HepG2 (cell line): ENCODE measurements at regions not wholly inside any gene's neighbourhood (a gene's known extent, or its start where the extent isn't known, plus 50 kb on each side); places are given as distances from the start of the nearest gene placed in this dataset.

Experiments used
- FIP1L1 ChIP-seq: fragments of 200-400 bp; formaldehyde crosslinking; IDR thresholded peaks from 2 replicates; pipeline ENCODE4 v1.6.1; 2018; ENCODE audit warnings: low read depth, mild to moderate bottlenecking, low read length, moderate library complexity, borderline replicate concordance; ENCODE audit not compliant: insufficient read depth
- HDAC6 ChIP-seq: fragments of 200-600 bp; sonication (generic); IDR thresholded peaks from 2 replicates; pipeline ENCODE4 v1.7.0; 2017; ENCODE audit warnings: mild to moderate bottlenecking, antibody characterized with exemption, low read length, low read depth
- MAZ ChIP-seq, 2 experiments: sonication (generic) in 1 of 2; formaldehyde crosslinking in 1 of 2; IDR thresholded peaks; 2 replicates each; pipeline versions ENCODE4 v1.5.0 to v1.6.1; 2012 to 2020; ENCODE audit warnings: low read depth in 2 of 2, mild to moderate bottlenecking in 2 of 2, borderline replicate concordance in 1 of 2, improper control_type of control experiment in 1 of 2, low read length in 1 of 2, missing genetic modification reagents in 1 of 2, moderate library complexity in 1 of 2
- NFRKB ChIP-seq: fragments of 450-650 bp; IDR thresholded peaks from 2 replicates; pipeline ENCODE4 v1.6.1; 2017
- TAF1 ChIP-seq: sonication (generic); formaldehyde crosslinking; IDR thresholded peaks from 2 replicates; pipeline ENCODE4 v1.4.0; 2020; ENCODE audit warnings: missing genetic modification reagents
- ZNF296 ChIP-seq: sonication (generic); formaldehyde crosslinking; conservative IDR thresholded peaks from 2 replicates; pipeline ENCODE4 v1.5.0; 2020; ENCODE audit warnings: mild to moderate bottlenecking, missing genetic modification reagents
- TF ChIP-seq, protein P1 (sequence below): sonication (generic); formaldehyde crosslinking; IDR thresholded peaks from 2 replicates; pipeline ENCODE4 v1.4.0; 2020; ENCODE audit warnings: missing genetic modification reagents
- TF ChIP-seq, protein P2 (sequence below): sonication (generic); formaldehyde crosslinking; IDR thresholded peaks from 2 replicates; pipeline ENCODE4 v1.5.0; 2020; ENCODE audit warnings: mild to moderate bottlenecking, missing genetic modification reagents, moderate library complexity

DNA sequence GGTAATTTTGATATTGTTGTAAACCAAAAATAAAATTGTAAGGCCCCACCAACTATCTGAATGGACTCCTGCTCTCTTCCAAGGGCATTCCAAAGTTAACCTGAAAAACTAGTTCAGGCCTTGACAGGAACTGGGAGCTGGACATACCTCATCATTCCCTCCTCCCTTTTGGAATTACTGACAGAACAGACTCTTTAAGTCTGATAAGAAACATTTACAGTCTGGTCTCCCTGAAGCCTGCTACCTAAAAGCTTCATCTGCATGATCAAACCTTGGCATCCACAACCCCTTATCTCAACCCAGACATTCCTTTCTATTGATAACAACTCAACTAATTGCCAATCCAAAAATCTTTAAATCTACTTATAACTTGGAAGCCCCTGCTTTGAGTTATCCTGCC lies 123.8 kb downstream of the TLR5 start:
- no peak for TF ChIP-seq MAZ (IDR thresholded peaks at IDR 0.05; ENCODE audit: borderline replicate concordance, low read depth, low read length)
- TF ChIP-seq MAZ (CRISPR knock-in tag; IDR thresholded peaks at IDR 0.05; ENCODE audit: low read depth), result no peak
- TF ChIP-seq FIP1L1, result no peak
- no peak for TF ChIP-seq HDAC6
- TF ChIP-seq ZNF296 (CRISPR knock-in tag), result no peak
- TF ChIP-seq, protein P1, sequence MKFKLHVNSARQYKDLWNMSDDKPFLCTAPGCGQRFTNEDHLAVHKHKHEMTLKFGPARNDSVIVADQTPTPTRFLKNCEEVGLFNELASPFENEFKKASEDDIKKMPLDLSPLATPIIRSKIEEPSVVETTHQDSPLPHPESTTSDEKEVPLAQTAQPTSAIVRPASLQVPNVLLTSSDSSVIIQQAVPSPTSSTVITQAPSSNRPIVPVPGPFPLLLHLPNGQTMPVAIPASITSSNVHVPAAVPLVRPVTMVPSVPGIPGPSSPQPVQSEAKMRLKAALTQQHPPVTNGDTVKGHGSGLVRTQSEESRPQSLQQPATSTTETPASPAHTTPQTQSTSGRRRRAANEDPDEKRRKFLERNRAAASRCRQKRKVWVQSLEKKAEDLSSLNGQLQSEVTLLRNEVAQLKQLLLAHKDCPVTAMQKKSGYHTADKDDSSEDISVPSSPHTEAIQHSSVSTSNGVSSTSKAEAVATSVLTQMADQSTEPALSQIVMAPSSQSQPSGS (CRISPR knock-in tag), result no peak
- no peak for TF ChIP-seq TAF1 (CRISPR knock-in tag)
- no peak for TF ChIP-seq NFRKB
- TF ChIP-seq, protein P2, sequence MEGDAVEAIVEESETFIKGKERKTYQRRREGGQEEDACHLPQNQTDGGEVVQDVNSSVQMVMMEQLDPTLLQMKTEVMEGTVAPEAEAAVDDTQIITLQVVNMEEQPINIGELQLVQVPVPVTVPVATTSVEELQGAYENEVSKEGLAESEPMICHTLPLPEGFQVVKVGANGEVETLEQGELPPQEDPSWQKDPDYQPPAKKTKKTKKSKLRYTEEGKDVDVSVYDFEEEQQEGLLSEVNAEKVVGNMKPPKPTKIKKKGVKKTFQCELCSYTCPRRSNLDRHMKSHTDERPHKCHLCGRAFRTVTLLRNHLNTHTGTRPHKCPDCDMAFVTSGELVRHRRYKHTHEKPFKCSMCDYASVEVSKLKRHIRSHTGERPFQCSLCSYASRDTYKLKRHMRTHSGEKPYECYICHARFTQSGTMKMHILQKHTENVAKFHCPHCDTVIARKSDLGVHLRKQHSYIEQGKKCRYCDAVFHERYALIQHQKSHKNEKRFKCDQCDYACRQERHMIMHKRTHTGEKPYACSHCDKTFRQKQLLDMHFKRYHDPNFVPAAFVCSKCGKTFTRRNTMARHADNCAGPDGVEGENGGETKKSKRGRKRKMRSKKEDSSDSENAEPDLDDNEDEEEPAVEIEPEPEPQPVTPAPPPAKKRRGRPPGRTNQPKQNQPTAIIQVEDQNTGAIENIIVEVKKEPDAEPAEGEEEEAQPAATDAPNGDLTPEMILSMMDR (CRISPR knock-in tag), result no peak
